Fibroblast of pulmonary artery (primary cell): ENCODE measurements at regions not wholly inside any gene's neighbourhood (a gene's known extent, or its start where the extent isn't known, plus 50 kb on each side); places are given as distances from the start of the nearest gene placed in this dataset.

Experiments used
- DNase-seq: peaks from one replicate; pipeline ENCODE4 v3.0.0-alpha.2; 2010; ENCODE audit warnings: low read depth
- H3K4me3 ChIP-seq: replicated peaks from 2 replicates; pipeline ENCODE4 v1.5.1; 2011; ENCODE audit warnings: low read depth, mild to moderate bottlenecking, control low read depth, low read length, moderate library complexity
- TF ChIP-seq, protein P1 (sequence below): IDR thresholded peaks from 2 replicates; pipeline ENCODE4 v1.5.1; 2011; ENCODE audit warnings: mild to moderate bottlenecking, control low read depth, low read length, inconsistent platforms; ENCODE audit errors: missing control alignments

GRCh38 chr2:104568247-104568646, 285.7 kb upstream of the POU3F3 start:
- no peak for DNase-seq
- TF ChIP-seq, protein P1, sequence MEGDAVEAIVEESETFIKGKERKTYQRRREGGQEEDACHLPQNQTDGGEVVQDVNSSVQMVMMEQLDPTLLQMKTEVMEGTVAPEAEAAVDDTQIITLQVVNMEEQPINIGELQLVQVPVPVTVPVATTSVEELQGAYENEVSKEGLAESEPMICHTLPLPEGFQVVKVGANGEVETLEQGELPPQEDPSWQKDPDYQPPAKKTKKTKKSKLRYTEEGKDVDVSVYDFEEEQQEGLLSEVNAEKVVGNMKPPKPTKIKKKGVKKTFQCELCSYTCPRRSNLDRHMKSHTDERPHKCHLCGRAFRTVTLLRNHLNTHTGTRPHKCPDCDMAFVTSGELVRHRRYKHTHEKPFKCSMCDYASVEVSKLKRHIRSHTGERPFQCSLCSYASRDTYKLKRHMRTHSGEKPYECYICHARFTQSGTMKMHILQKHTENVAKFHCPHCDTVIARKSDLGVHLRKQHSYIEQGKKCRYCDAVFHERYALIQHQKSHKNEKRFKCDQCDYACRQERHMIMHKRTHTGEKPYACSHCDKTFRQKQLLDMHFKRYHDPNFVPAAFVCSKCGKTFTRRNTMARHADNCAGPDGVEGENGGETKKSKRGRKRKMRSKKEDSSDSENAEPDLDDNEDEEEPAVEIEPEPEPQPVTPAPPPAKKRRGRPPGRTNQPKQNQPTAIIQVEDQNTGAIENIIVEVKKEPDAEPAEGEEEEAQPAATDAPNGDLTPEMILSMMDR: no peak
- no peak overlapping the region for H3K4me3 ChIP-seq

DNA sequence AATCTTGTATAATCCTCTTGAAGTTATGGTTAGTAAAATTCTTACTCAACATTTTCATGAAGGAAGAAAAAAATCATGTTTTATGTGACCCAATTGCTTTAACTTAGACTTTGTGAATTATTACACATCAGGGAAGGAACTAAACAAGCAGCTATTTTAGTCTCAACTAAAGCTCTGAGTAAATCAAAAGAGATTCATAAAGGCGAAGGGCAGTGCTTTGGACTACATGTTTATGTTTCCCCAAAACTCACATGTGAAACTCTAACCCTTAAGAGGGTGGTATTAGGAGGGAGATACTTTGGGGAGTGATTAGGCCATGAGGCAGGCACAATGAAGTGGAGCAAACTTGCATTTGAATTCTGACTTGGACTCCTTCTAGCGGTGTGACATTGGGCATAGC, 283.7 kb upstream of the POU3F3 start:
- H3K4me3 ChIP-seq: no peak overlapping the region
- TF ChIP-seq, protein P1: no peak
- DNase-seq: no peak

DNA sequence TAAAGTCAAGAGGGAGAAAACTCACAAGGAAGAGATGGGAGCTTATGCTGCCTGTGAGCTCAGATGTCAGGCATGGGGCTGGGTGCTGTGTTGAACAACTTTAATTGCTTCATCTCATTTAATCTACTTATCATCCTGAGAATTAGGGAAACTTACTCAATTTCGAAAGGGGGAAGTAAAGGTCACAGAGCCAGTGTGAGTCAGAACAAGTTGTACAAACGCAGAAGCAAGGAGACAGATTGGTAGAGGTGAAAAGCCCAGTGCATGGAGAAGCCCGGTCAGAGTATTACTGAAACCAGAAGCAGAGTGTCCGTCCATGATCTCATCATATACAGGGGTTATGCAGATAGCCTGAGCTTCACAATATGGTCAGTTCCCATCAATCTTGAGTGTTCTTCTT, 281.1 kb upstream of the POU3F3 start:
- no peak overlapping the region for H3K4me3 ChIP-seq
- TF ChIP-seq, protein P1: no peak
- peak; percentile 4 for DNase-seq

DNA sequence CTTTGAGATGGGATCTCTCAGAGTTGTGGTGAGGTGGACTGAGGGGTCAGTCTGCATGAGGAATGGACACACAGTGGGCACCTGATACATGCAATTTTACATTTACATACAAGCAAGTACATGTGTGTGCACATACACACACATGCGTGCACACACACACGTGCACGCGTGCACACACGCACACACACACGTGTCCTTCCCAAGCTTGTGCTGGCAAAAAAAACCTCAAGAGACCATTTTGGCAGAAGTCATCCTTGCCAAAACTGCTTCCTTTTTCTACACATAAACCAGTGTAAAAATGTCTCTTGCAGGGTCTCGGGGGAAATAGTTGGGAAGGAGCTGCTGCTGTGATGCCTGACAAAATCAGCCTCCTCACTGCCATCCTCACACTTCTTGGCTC, 279.5 kb upstream of the POU3F3 start:
- TF ChIP-seq, protein P1: no peak
- no peak for DNase-seq
- H3K4me3 ChIP-seq: no peak overlapping the region

GRCh38 chr2:104577143-104577542, 276.8 kb upstream of the POU3F3 start:
- no peak for DNase-seq
- TF ChIP-seq, protein P1: no peak
- H3K4me3 ChIP-seq: no peak overlapping the region

GRCh38 chr2:104582471-104582870, 271.4 kb upstream of the POU3F3 start:
- no peak for DNase-seq
- H3K4me3 ChIP-seq: no peak overlapping the region
- TF ChIP-seq, protein P1: no peak

DNA sequence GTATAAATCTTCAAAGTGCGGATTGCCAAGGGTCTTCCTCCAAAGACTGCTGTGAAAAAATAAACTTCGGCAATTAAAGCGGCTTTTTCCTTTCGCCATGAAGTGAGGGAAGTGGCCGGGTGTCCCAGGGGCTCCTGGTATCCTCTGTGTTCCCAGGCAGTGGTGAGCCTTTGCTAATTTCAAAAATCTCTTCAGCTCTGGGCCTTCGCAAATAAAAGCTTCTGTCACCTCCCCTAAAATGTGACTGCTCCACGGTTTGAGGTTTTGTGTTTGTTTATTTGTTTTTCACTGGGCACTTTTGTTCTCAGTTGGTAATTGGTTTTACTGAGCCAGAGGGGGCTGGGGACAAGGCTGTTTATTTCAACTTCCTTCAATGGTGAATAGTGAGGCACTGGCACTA, 270.1 kb upstream of the POU3F3 start:
- DNase-seq: no peak
- no peak overlapping the region for H3K4me3 ChIP-seq
- TF ChIP-seq, protein P1: no peak
